ENCODE measurements at regions not wholly inside any gene's neighbourhood (a gene's known extent, or its start where the extent isn't known, plus 50 kb on each side); places are given as distances from the start of the nearest gene placed in this dataset.
"Not testable (repeated sequence)": the region's sequence is repeated elsewhere in the genome, so short reads cannot be mapped to it uniquely, and the experiment has no call there.

DNA sequence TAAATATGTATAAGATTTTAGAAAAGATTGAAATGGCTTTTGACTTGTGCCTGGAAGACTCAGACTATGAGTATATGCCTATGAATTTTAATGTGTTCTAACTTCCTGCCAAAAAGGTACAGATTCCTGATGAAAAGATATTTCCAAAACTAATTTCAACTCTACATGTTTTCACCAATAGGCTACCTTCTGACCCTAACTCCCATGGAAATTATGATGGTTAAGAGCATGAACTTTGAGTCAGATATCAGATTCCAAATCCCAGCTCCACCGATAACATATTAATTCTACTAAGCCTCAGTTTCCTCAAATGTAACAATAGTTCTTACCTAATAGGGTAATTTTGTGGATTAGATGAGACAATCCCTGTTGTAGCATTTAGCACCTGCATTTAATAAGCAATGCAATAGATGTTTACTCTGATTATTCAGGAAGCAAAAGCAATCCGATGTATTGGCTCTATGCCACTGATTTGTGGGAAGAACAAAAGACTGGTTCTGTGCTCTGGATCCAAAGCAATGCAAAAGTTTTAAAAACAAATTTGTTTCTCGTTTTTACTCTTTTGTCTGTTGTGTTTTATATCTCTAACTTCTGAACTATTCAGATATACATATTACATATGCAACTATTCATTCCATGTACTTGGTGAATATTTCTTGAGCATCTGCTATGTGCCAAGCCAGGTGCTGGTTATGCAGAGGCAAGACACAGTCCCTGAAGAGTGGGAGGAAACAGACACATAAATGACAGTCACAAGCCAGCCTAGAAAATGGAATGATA lies 115.4 kb downstream of the GATA6 start:
- no peaks in the 10 kb centered on the region for H3K9me3 ChIP-seq
- H3K27ac ChIP-seq, result no peak overlapping the region
- H3K4me3 ChIP-seq, result no peak overlapping the region
- H3K36me3 ChIP-seq, result no peaks in the 10 kb centered on the region
- no peak for TF ChIP-seq EP300 (IDR thresholded peaks at IDR 0.05)
- no peak for TF ChIP-seq POLR2A (IDR thresholded peaks at IDR 0.05)
- TF ChIP-seq, protein P1, sequence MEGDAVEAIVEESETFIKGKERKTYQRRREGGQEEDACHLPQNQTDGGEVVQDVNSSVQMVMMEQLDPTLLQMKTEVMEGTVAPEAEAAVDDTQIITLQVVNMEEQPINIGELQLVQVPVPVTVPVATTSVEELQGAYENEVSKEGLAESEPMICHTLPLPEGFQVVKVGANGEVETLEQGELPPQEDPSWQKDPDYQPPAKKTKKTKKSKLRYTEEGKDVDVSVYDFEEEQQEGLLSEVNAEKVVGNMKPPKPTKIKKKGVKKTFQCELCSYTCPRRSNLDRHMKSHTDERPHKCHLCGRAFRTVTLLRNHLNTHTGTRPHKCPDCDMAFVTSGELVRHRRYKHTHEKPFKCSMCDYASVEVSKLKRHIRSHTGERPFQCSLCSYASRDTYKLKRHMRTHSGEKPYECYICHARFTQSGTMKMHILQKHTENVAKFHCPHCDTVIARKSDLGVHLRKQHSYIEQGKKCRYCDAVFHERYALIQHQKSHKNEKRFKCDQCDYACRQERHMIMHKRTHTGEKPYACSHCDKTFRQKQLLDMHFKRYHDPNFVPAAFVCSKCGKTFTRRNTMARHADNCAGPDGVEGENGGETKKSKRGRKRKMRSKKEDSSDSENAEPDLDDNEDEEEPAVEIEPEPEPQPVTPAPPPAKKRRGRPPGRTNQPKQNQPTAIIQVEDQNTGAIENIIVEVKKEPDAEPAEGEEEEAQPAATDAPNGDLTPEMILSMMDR (IDR thresholded peaks at IDR 0.05), result no peak
- H3K4me1 ChIP-seq (ENCODE audit: insufficient read depth), result peaks cover 3% of the 10 kb centered on the region
- DNase-seq, result no peak
- WGBS, 3 donors, result 60 to 66% (median 61%) methylated on average over 3 of the region's 3 CpGs
- H3K27me3 ChIP-seq, result no peaks in the 10 kb centered on the region
- intact Hi-C loops (cut with DNase I), result loop anchor here in 1 of 4 donors (2.0 kb wide), 1 partner anchor 78 kb away; no protein-coding TSS in a partner anchor

DNA sequence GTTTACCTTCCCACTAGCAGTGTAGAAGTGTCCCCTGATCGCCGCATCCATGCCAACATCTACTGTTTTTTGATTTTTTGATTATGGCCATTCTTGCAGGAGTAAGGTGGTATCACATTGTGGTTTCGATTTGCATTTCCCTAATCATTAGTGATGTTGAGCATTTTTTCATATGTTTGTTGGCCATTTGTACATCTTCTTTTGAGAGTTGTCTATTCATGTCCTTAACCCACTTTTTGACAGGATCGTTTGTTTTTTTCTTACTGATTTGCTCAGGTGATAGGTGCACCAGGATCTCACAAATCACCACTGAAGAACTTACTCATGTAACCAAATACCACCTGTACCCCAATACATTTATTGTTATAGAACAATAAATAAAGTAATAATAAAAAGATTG lies 114.5 kb downstream of the GATA6 start:
- not testable (repeated sequence) for H3K9me3 ChIP-seq; H3K27ac ChIP-seq; DNase-seq; H3K4me3 ChIP-seq; H3K36me3 ChIP-seq; H3K4me1 ChIP-seq (ENCODE audit: insufficient read depth); H3K27me3 ChIP-seq
- intact Hi-C loops (cut with DNase I), result loop anchor here in 1 of 4 donors (2.0 kb wide), 1 partner anchor 77 kb away; no protein-coding TSS in a partner anchor
- 93 to 98% (median 96%) methylated on average over 4 of the region's 4 CpGs for WGBS, 3 donors

DNA sequence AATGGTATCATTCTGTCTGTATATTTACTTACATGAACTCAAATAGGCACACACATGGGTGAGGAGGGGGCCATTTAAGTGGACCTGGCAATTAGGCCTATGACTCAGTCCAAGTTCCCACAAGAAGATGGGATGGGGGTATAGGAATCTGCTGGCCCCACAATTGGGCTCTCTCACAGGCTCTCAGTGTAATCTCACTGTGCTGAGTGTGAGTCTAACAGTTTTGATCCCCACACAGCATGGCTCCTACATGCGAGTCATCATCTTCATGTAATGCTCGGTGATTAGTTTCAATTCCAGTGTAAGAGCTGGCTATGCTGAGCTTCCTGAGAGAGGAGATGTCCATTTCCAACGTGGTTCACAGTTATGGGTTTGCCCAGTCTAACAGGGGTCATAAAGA lies 114.0 kb downstream of the GATA6 start:
- H3K4me3 ChIP-seq, result no peak overlapping the region
- no peak for DNase-seq
- WGBS, 3 donors, result 86 to 88% (median 88%) methylated on average over 3 of the region's 3 CpGs
- H3K36me3 ChIP-seq, result no peaks in the 10 kb centered on the region
- intact Hi-C loops (cut with DNase I), result no loop called here
- H3K9me3 ChIP-seq, result no peaks in the 10 kb centered on the region
- TF ChIP-seq POLR2A (IDR thresholded peaks at IDR 0.05), result no peak
- no peak for TF ChIP-seq EP300 (IDR thresholded peaks at IDR 0.05)
- TF ChIP-seq, protein P1 (IDR thresholded peaks at IDR 0.05), result no peak
- H3K27me3 ChIP-seq, result no peaks in the 10 kb centered on the region
- no peak overlapping the region for H3K27ac ChIP-seq
- peaks cover 3% of the 10 kb centered on the region for H3K4me1 ChIP-seq (ENCODE audit: insufficient read depth)

DNA sequence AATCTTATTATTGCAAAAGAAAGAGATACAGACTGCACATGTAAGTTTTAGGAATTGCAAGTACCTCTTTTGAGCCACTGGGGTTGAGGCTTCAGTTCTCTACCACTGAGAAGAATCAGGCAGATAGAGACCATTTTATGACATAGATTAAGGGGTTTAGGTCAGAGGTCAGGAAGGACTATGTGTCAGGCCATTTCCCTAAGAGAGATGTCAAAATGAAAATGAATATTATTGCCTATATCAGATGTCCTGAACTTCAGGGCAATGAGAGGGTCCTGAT lies 113.7 kb downstream of the GATA6 start:
- H3K27ac ChIP-seq, result no peak overlapping the region
- no peaks in the 10 kb centered on the region for H3K9me3 ChIP-seq
- intact Hi-C loops (cut with DNase I), result no loop called here

More for the DNA sequence above, 113.7 kb downstream of the GATA6 start:
- H3K4me1 ChIP-seq (ENCODE audit: insufficient read depth), result peaks cover 3% of the 10 kb centered on the region
- H3K4me3 ChIP-seq, result no peak overlapping the region
- no peaks in the 10 kb centered on the region for H3K27me3 ChIP-seq
- no peak for DNase-seq
- no peaks in the 10 kb centered on the region for H3K36me3 ChIP-seq
- TF ChIP-seq, protein P1 (IDR thresholded peaks at IDR 0.05), result no peak
- TF ChIP-seq EP300 (IDR thresholded peaks at IDR 0.05), result no peak
- no peak for TF ChIP-seq POLR2A (IDR thresholded peaks at IDR 0.05)

All from ovary (tissue), 7 donors.